Upper lobe of right lung (tissue), 1 donor: ENCODE measurements at regions not wholly inside any gene's neighbourhood (a gene's known extent, or its start where the extent isn't known, plus 50 kb on each side); places are given as distances from the start of the nearest gene placed in this dataset.

Experiments
- ATAC-seq: fragments of 200-7000 bp; cut with Tn5 transposase; one replicate; pipeline ENCODE4 v1.9.1; 2020; ENCODE audit warnings: mild to moderate bottlenecking, moderate library complexity
- DNase-seq: peaks from one replicate; pipeline ENCODE4 v3.0.0-alpha.2; 2020
- H3K27ac ChIP-seq: fragments of 200-600 bp; one replicate; pipeline ENCODE4 v1.8.0; 2022
- H3K27me3 ChIP-seq: fragments of 200-600 bp; one replicate; pipeline ENCODE4 v1.8.0; 2022; ENCODE audit warnings: mild to moderate bottlenecking
- H3K36me3 ChIP-seq: fragments of 200-600 bp; one replicate; pipeline ENCODE4 v1.8.0; 2022
- H3K4me1 ChIP-seq: fragments of 200-600 bp; one replicate; pipeline ENCODE4 v1.8.0; 2022
- H3K4me3 ChIP-seq: fragments of 200-600 bp; one replicate; pipeline ENCODE4 v1.8.0; 2022; ENCODE audit warnings: mild to moderate bottlenecking
- H3K9me3 ChIP-seq: fragments of 200-600 bp; one replicate; pipeline ENCODE4 v1.8.0; 2022
- CTCF ChIP-seq: fragments of 200-600 bp; IDR thresholded peaks from one replicate; pipeline ENCODE4 v1.8.0; 2022; ENCODE audit warnings: antibody characterized with exemption
- intact Hi-C: fragments of 100-400 bp; cut with DNase I; formaldehyde crosslinking; loops from one replicate; pipeline ENCODE4 v1.11.0; 2022
- donor health status: DM: no; HTN: yes; CAD: no; lungs with severe emphysema.

GRCh38 chr17:77596491-77597417 is 361.7 kb upstream of the TNRC6C start:
- Histone ChIP-seq H3K4me3 (no peak overlapping the region), H3K36me3 (no peaks in the 10 kb centered on the region), H3K9me3 (no peaks in the 10 kb centered on the region), H3K27me3 (no peaks in the 10 kb centered on the region), H3K27ac (no peak overlapping the region), H3K4me1 (peaks cover 4% of the 10 kb centered on the region)
- no peak for ATAC-seq
- no peak for TF ChIP-seq CTCF
- intact Hi-C loops, result no loop called here
- DNase-seq, result peak; percentile 50

GRCh38 chr17:77597418-77598240 is 360.9 kb upstream of the TNRC6C start:
- DNase-seq, result peak; percentile 57
- TF ChIP-seq CTCF, result no peak
- H3K27ac ChIP-seq, result no peak overlapping the region
- peaks cover 11% of the 10 kb centered on the region for H3K4me1 ChIP-seq
- no peak for ATAC-seq
- no peaks in the 10 kb centered on the region for H3K27me3 ChIP-seq
- intact Hi-C loops, result no loop called here
- H3K4me3 ChIP-seq, result no peak overlapping the region
- no peaks in the 10 kb centered on the region for H3K9me3 ChIP-seq
- H3K36me3 ChIP-seq, result no peaks in the 10 kb centered on the region

GRCh38 chr17:77598241-77598620 is 360.3 kb upstream of the TNRC6C start:
- Histone ChIP-seq H3K4me1 (peaks cover 14% of the 10 kb centered on the region), H3K4me3 (no peak overlapping the region), H3K27me3 (no peaks in the 10 kb centered on the region), H3K9me3 (no peaks in the 10 kb centered on the region), H3K36me3 (no peaks in the 10 kb centered on the region), H3K27ac (no peak overlapping the region)
- DNase-seq, result no peak
- intact Hi-C loops, result no loop called here
- no peak for TF ChIP-seq CTCF
- ATAC-seq, result no peak

- DNase-seq (no peak), ATAC-seq (no peak)
- intact Hi-C loops, result no loop called here
- Histone ChIP-seq H3K4me3 (no peak overlapping the region), H3K4me1 (peaks cover 14% of the 10 kb centered on the region), H3K27me3 (no peaks in the 10 kb centered on the region), H3K27ac (no peak overlapping the region), H3K36me3 (no peaks in the 10 kb centered on the region), H3K9me3 (no peaks in the 10 kb centered on the region)
- TF ChIP-seq CTCF, result no peak
Observed at GRCh38 chr17:77599699-77600098, 358.8 kb upstream of the TNRC6C start.

- ATAC-seq (no peak), DNase-seq (peak; percentile 34)
- H3K9me3 ChIP-seq, result no peaks in the 10 kb centered on the region
- H3K27ac ChIP-seq, result peak overlapping the region; percentile 79
- no peaks in the 10 kb centered on the region for H3K36me3 ChIP-seq
- intact Hi-C loops, result no loop called here
- no peaks in the 10 kb centered on the region for H3K27me3 ChIP-seq
- peaks cover 14% of the 10 kb centered on the region for H3K4me1 ChIP-seq
- H3K4me3 ChIP-seq, result no peak overlapping the region
- no peak for TF ChIP-seq CTCF
Observed at GRCh38 chr17:77600346-77600745, 358.2 kb upstream of the TNRC6C start.
